DND-41 (cell line): ENCODE measurements at regions not wholly inside any gene's neighbourhood (a gene's known extent, or its start where the extent isn't known, plus 50 kb on each side); places are given as distances from the start of the nearest gene placed in this dataset.

Experiments used
- ATAC-seq: fragments of 200-7000 bp; cut with Tn5 transposase; 3 replicates; pipeline ENCODE4 v1.9.1; 2021; ENCODE audit warnings: low read depth; ENCODE audit not compliant: insufficient read depth
- DNase-seq: peaks from one replicate; pipeline ENCODE4 v3.0.0-alpha.2; 2020
- H2AFZ ChIP-seq: 2 replicates; pipeline ENCODE4 v1.6.0; 2012; ENCODE audit warnings: low read depth, low read length
- H3K27ac ChIP-seq: 2 replicates; pipeline ENCODE4 v1.5.1; 2012; ENCODE audit warnings: low read length, inconsistent platforms
- H3K27me3 ChIP-seq: fragments of 200-600 bp; sonication (generic); 2 replicates; pipeline ENCODE4 v1.6.0; 2012; ENCODE audit warnings: low read length, mild to moderate bottlenecking, inconsistent platforms; ENCODE audit not compliant: insufficient read depth, poor library complexity
- H3K36me3 ChIP-seq: 2 replicates; pipeline ENCODE4 v1.5.1; 2012; ENCODE audit warnings: low read length, inconsistent platforms; ENCODE audit not compliant: insufficient read depth
- H3K4me1 ChIP-seq: 2 replicates; pipeline ENCODE4 v1.5.1; 2012; ENCODE audit warnings: mild to moderate bottlenecking, low read length; ENCODE audit not compliant: insufficient read depth
- H3K4me2 ChIP-seq: 2 replicates; pipeline ENCODE4 v1.6.0; 2012; ENCODE audit warnings: mild to moderate bottlenecking, moderate library complexity, low read length, inconsistent platforms; ENCODE audit not compliant: insufficient read depth
- H3K4me3 ChIP-seq, 2 experiments: fragments of 200-600 bp in 1 of 2; shearing (Covaris generic) in 1 of 2; 2 replicates each; pipeline ENCODE4 v1.5.1; 2012 to 2016; ENCODE audit warnings: inconsistent platforms in 2 of 2, low read length in 2 of 2, mild to moderate bottlenecking in 2 of 2, low read depth in 1 of 2, moderate library complexity in 1 of 2
- H3K79me2 ChIP-seq: 2 replicates; pipeline ENCODE4 v1.6.0; 2012; ENCODE audit warnings: low read length, inconsistent platforms; ENCODE audit not compliant: insufficient read depth
- H3K9ac ChIP-seq: 2 replicates; pipeline ENCODE4 v1.6.0; 2012; ENCODE audit warnings: low read depth, mild to moderate bottlenecking, inconsistent platforms, low read length, moderate library complexity
- H3K9me3 ChIP-seq: 2 replicates; pipeline ENCODE4 v1.5.1; 2012; ENCODE audit warnings: low read length, moderate library complexity, mild to moderate bottlenecking, inconsistent platforms; ENCODE audit not compliant: insufficient read depth, severe bottlenecking
- H4K20me1 ChIP-seq: 2 replicates; pipeline ENCODE4 v1.6.0; 2012; ENCODE audit warnings: low read length; ENCODE audit not compliant: insufficient read depth
- EZH2 ChIP-seq: IDR thresholded peaks from 3 replicates; pipeline ENCODE4 v1.6.1; 2012; ENCODE audit warnings: borderline replicate concordance, low read depth, mild to moderate bottlenecking, moderate library complexity, low read length, inconsistent platforms; ENCODE audit not compliant: severe bottlenecking
- TF ChIP-seq, protein P1 (sequence below): IDR thresholded peaks from 2 replicates; pipeline ENCODE4 v1.5.1; 2012; ENCODE audit warnings: borderline replicate concordance, low read length, moderate library complexity, mild to moderate bottlenecking; ENCODE audit not compliant: poor library complexity, severe bottlenecking; ENCODE audit errors: extremely low read depth

DNA sequence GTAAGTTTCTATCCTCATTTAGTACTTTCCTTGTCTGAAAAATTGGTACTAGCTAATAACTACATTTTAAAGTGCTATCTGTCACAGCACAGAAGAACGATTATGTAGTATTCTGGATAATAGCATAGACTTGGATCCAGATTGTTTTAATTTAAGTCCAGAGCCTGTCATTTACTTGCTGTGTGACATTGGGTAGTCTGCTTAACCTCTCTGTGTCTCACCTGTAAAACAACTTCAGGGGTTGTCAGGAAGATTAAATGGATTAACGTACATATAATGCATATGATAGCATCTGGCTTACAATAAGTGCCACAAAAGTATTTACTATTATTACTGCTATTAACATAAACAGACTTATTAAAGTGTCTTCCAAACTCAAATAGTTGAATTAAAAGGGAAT is 1221.4 kb downstream of the GATA3 start:
- Histone ChIP-seq H3K4me1 (peaks cover 2% of the 10 kb centered on the region), H3K79me2 (no peaks in the 10 kb centered on the region)
- no peak for ATAC-seq

DNA sequence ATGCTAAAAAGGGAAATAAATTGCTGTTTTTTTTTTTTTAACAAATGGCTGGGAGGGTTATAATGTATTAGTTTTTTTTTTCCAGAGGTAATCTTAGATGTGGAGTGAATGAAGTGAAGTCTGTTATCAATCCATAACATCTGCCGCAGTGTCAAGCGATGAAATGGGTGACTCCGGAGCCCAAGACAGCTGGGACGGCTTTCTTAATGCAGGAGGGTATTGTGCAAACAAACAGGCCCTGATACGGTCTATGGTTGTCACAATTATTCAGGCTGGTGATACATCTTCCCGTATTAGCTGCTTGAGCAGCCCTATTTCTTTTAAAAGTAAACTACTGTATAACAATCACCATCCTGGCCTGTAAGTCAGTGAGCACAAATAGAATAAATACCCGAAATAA is 1231.2 kb downstream of the GATA3 start:
- no peaks in the 10 kb centered on the region for H3K36me3 ChIP-seq
- no peak for TF ChIP-seq EZH2
- TF ChIP-seq, protein P1, sequence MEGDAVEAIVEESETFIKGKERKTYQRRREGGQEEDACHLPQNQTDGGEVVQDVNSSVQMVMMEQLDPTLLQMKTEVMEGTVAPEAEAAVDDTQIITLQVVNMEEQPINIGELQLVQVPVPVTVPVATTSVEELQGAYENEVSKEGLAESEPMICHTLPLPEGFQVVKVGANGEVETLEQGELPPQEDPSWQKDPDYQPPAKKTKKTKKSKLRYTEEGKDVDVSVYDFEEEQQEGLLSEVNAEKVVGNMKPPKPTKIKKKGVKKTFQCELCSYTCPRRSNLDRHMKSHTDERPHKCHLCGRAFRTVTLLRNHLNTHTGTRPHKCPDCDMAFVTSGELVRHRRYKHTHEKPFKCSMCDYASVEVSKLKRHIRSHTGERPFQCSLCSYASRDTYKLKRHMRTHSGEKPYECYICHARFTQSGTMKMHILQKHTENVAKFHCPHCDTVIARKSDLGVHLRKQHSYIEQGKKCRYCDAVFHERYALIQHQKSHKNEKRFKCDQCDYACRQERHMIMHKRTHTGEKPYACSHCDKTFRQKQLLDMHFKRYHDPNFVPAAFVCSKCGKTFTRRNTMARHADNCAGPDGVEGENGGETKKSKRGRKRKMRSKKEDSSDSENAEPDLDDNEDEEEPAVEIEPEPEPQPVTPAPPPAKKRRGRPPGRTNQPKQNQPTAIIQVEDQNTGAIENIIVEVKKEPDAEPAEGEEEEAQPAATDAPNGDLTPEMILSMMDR = no peak
- H3K9ac ChIP-seq = no peak overlapping the region
- ATAC-seq = no peak
- no peak overlapping the region for H3K4me2 ChIP-seq
- no peak overlapping the region for H3K27ac ChIP-seq
- H3K9me3 ChIP-seq = no peaks in the 10 kb centered on the region
- no peak overlapping the region for H3K4me3 ChIP-seq
- no peaks in the 10 kb centered on the region for H3K27me3 ChIP-seq
- peaks cover 8% of the 10 kb centered on the region for H3K4me1 ChIP-seq
- no peak overlapping the region for H2AFZ ChIP-seq
- no peaks in the 10 kb centered on the region for H4K20me1 ChIP-seq
- DNase-seq = no peak
- no peaks in the 10 kb centered on the region for H3K79me2 ChIP-seq

More for the DNA sequence above, 1221.4 kb downstream of the GATA3 start:
- no peak for TF ChIP-seq EZH2
- TF ChIP-seq, protein P1 = no peak
- H2AFZ ChIP-seq = no peak overlapping the region
- no peak overlapping the region for H3K9ac ChIP-seq
- H3K4me3 ChIP-seq = no peak overlapping the region
- H3K27me3 ChIP-seq = no peaks in the 10 kb centered on the region
- H3K4me2 ChIP-seq = no peak overlapping the region
- H3K36me3 ChIP-seq = no peaks in the 10 kb centered on the region
- H4K20me1 ChIP-seq = no peaks in the 10 kb centered on the region
- H3K27ac ChIP-seq = no peak overlapping the region
- H3K9me3 ChIP-seq = no peaks in the 10 kb centered on the region
- DNase-seq = no peak

DNA sequence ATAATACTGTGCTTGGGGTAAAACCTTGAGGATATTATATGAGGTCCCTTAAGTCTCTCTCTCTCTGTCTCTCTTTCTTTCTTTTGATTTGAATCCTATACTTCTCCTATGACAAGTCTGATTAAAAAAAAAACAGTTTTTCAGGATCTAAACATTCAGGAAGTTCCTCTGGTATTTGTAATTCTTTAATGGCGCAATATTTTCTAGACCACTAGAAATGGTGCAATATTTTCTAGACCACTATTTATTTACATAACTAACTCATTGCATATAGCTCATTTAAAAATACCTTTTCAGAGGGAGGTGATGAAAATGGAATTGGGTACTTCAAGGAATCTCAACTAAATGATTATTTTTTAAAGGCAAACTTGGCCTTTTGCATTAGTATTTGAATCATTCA is 1235.3 kb downstream of the GATA3 start:
- no peak for ATAC-seq
- no peak overlapping the region for H2AFZ ChIP-seq
- TF ChIP-seq, protein P1 = no peak
- TF ChIP-seq EZH2 = no peak

DNA sequence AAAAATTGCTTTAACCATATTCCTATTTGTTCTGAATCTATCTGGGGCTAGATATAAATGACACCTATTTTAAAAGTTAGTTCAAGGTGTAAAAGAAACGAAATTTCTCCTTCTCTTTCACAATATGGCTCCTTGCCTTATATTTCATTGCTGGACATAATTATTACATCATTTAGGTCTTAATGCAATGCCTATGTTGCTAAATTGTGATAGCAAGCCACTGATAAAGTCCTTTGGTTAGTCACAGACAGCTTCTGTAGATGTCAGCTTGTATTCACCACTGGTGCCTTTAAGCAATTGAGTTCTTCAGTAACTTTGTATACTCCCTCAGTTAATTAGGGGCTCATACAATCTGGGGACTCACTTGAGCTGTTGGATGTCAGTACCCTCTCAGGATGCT is 1236.6 kb downstream of the GATA3 start:
- Histone ChIP-seq H3K9me3 (no peaks in the 10 kb centered on the region), H3K36me3 (no peaks in the 10 kb centered on the region), H3K4me3 (no peak overlapping the region), H3K4me2 (no peak overlapping the region), H2AFZ (no peak overlapping the region), H3K27ac (no peak overlapping the region), H4K20me1 (no peaks in the 10 kb centered on the region), H3K79me2 (no peaks in the 10 kb centered on the region), H3K4me1 (0 out of 2 replicates have a peak, but pooled peaks cover 2% of the 10 kb centered on the region), H3K27me3 (no peaks in the 10 kb centered on the region), H3K9ac (no peak overlapping the region)
- no peak for DNase-seq
- no peak for ATAC-seq
- no peak for TF ChIP-seq EZH2
- TF ChIP-seq, protein P1 = no peak

More for the DNA sequence above, 1235.3 kb downstream of the GATA3 start:
- Histone ChIP-seq H3K9ac (no peak overlapping the region), H4K20me1 (no peaks in the 10 kb centered on the region), H3K27ac (no peak overlapping the region), H3K4me1 (no peaks in the 10 kb centered on the region), H3K27me3 (no peaks in the 10 kb centered on the region), H3K36me3 (no peaks in the 10 kb centered on the region), H3K4me2 (no peak overlapping the region), H3K79me2 (no peaks in the 10 kb centered on the region), H3K4me3 (no peak overlapping the region), H3K9me3 (no peaks in the 10 kb centered on the region)
- DNase-seq = no peak
